ENCODE measurements at regions not wholly inside any gene's neighbourhood (a gene's known extent, or its start where the extent isn't known, plus 50 kb on each side); places are given as distances from the start of the nearest gene placed in this dataset.
"Not testable (repeated sequence)": the region's sequence is repeated elsewhere in the genome, so short reads cannot be mapped to it uniquely, and the experiment has no call there.

DNA sequence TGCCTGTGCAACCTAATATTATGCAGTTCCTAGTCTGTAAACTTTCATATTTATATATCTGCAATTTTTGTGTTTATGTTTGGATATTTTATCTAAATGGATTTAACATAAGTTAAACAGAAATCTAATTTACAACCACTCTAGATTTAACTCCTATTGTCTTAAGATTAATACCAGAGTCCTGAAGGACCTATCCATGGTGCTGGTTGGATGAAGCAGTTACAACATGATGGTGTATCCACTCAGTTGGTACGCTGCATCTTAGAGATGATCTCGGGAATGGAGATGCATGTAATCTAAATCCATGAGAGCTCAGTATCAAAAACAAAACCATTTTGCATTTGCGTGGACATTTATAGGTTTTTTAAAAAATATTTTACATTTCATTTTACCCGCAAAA lies 745.9 kb upstream of the SLC8A1 start:
- Histone ChIP-seq H3K36me3 (no peaks in the 10 kb centered on the region), H3K4me1 (ENCODE audit: control insufficient read depth in 1 of 2, insufficient read depth in 1 of 2, low read depth in 1 of 2, low read length in 1 of 2) (no peaks in the 10 kb centered on the region), H3K27me3 (no peaks in the 10 kb centered on the region), H3K9me3 (no peaks in the 10 kb centered on the region), H3K27ac (no peak overlapping the region), H3K4me3 (ENCODE audit: low read depth in 1 of 2, low read length in 1 of 2) (no peak overlapping the region)
- TF ChIP-seq, protein P1, sequence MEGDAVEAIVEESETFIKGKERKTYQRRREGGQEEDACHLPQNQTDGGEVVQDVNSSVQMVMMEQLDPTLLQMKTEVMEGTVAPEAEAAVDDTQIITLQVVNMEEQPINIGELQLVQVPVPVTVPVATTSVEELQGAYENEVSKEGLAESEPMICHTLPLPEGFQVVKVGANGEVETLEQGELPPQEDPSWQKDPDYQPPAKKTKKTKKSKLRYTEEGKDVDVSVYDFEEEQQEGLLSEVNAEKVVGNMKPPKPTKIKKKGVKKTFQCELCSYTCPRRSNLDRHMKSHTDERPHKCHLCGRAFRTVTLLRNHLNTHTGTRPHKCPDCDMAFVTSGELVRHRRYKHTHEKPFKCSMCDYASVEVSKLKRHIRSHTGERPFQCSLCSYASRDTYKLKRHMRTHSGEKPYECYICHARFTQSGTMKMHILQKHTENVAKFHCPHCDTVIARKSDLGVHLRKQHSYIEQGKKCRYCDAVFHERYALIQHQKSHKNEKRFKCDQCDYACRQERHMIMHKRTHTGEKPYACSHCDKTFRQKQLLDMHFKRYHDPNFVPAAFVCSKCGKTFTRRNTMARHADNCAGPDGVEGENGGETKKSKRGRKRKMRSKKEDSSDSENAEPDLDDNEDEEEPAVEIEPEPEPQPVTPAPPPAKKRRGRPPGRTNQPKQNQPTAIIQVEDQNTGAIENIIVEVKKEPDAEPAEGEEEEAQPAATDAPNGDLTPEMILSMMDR (IDR thresholded peaks at IDR 0.05): no peak

DNA sequence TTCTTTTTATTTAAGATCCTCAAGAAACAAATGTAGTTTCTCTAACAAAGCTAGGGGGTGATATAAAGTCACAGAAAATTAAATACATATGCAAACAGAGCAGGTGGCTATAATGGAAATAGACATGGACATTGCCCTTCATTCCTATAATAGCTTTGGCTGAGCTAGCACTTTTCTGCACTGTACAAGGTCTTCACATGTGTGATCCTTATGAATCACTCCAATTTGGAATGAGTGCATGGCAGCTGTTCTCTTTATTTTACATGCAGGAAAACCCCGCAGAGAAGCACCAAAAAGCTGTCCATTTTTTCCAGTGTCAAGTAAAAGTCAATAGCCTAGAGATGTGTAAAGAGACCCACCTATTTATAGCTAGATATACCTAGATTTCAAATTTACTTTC lies 747.4 kb upstream of the SLC8A1 start:
- Histone ChIP-seq H3K4me1 (ENCODE audit: control insufficient read depth in 1 of 2, insufficient read depth in 1 of 2, low read depth in 1 of 2, low read length in 1 of 2) (no peaks in the 10 kb centered on the region), H3K36me3 (no peaks in the 10 kb centered on the region), H3K27ac (no peak overlapping the region), H3K4me3 (ENCODE audit: low read depth in 1 of 2, low read length in 1 of 2) (no peak overlapping the region), H3K9me3 (no peaks in the 10 kb centered on the region), H3K27me3 (no peaks in the 10 kb centered on the region)
- TF ChIP-seq, protein P1 (IDR thresholded peaks at IDR 0.05): no peak

DNA sequence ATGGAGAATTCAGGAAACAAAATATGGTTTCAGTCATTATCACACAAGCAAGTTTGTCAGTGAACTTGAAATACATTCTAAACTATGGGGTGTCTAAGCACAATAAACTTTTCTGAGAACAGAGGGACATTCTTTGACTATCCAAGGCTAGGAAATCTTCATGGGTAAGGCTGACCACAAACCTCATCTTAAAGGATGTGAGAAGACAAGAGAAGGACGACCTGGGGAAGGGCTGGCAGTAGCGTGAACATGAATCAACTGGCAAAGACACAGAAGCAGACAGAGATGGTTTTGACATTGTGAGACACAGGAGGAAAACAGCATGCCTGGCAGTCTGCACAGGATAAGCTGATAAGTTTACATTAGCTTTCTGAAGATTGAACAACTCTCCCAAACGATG lies 752.4 kb upstream of the SLC8A1 start:
- Histone ChIP-seq H3K9me3 (no peaks in the 10 kb centered on the region), H3K27ac (no peak overlapping the region), H3K4me3 (ENCODE audit: low read depth in 1 of 2, low read length in 1 of 2) (no peak overlapping the region), H3K27me3 (no peaks in the 10 kb centered on the region), H3K4me1 (ENCODE audit: control insufficient read depth in 1 of 2, insufficient read depth in 1 of 2, low read depth in 1 of 2, low read length in 1 of 2) (no peaks in the 10 kb centered on the region), H3K36me3 (no peaks in the 10 kb centered on the region)
- TF ChIP-seq, protein P1 (IDR thresholded peaks at IDR 0.05): no peak

DNA sequence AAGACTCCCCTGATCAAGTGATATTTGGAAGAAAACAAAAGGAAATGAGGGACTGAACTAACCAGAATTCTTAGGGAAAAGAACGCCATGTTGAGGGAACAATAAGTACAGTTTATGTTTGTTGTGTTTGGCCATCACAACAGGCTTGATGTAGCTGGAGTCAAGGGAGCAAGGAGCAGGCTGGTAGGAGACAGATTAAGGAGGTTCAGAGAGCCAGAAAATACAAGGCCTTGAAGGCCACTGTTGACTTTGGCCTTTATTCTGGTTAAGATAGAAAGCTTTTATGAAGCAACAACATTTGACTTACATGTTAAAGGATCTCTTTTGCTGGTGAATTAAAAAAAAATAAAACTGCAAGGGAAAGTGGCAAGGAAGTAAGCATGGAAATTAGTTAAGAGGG lies 754.1 kb upstream of the SLC8A1 start:
- Histone ChIP-seq H3K27ac (no peak overlapping the region), H3K27me3 (no peaks in the 10 kb centered on the region), H3K4me1 (ENCODE audit: control insufficient read depth in 1 of 2, insufficient read depth in 1 of 2, low read depth in 1 of 2, low read length in 1 of 2) (no peaks in the 10 kb centered on the region), H3K36me3 (no peaks in the 10 kb centered on the region), H3K4me3 (ENCODE audit: low read depth in 1 of 2, low read length in 1 of 2) (no peak overlapping the region), H3K9me3 (no peaks in the 10 kb centered on the region)
- TF ChIP-seq, protein P1 (IDR thresholded peaks at IDR 0.05): no peak

DNA sequence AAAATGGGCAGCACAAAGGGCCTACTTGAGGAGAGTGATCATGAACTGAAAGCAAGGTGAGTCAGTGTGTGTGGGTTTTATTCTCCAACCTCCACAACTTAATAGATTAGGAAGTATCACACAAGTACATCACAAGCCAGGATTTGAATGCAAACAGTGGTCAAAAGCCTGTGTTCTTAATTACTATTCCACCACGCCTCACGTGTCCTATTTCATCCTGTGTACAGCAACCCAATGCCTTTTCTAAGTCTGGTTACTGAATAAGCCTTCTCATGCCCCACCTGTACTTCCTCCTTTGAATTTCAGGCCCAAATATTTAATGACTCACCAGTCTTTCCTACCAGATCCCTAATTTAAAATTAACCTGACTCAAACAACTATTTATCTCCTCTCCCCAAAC lies 755.7 kb upstream of the SLC8A1 start:
- H3K27me3 ChIP-seq: no peaks in the 10 kb centered on the region
- no peaks in the 10 kb centered on the region for H3K9me3 ChIP-seq
- no peak overlapping the region for H3K4me3 ChIP-seq (ENCODE audit: low read depth in 1 of 2, low read length in 1 of 2)
- H3K27ac ChIP-seq: no peak overlapping the region
- H3K36me3 ChIP-seq: no peaks in the 10 kb centered on the region
- TF ChIP-seq, protein P1 (IDR thresholded peaks at IDR 0.05): no peak
- H3K4me1 ChIP-seq (ENCODE audit: control insufficient read depth in 1 of 2, insufficient read depth in 1 of 2, low read depth in 1 of 2, low read length in 1 of 2): no peaks in the 10 kb centered on the region

DNA sequence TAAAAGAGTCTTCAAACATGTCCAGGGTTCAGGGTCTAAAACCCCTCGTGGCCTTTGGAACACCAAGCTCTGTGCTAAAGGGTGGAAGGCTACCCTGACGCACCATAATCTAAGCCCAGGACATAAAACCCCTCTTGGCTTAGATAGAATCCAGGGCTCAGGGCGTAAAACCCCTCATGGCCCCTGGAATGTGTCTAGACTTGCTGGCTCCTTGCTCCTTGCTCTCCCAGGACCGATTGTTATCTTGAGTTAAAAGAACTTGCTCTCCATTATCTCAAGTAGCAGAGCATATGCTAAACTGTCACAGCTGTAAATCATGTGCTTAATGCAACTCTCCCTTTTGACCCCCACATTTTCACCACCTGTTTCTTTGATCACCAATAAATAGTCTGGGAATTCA lies 758.1 kb upstream of the SLC8A1 start:
- H3K27me3 ChIP-seq; H3K27ac ChIP-seq; H3K9me3 ChIP-seq; H3K36me3 ChIP-seq; H3K4me3 ChIP-seq (ENCODE audit: low read depth in 1 of 2, low read length in 1 of 2); H3K4me1 ChIP-seq (ENCODE audit: control insufficient read depth in 1 of 2, insufficient read depth in 1 of 2, low read depth in 1 of 2, low read length in 1 of 2): not testable (repeated sequence)
